Pons (tissue), 1 donor: ENCODE measurements at regions not wholly inside any gene's neighbourhood (a gene's known extent, or its start where the extent isn't known, plus 50 kb on each side); places are given as distances from the start of the nearest gene placed in this dataset.

Experiments
- DNase-seq: peaks from one replicate; pipeline ENCODE4 v3.0.0-alpha.2; 2016; ENCODE audit warnings: low spot score

DNA sequence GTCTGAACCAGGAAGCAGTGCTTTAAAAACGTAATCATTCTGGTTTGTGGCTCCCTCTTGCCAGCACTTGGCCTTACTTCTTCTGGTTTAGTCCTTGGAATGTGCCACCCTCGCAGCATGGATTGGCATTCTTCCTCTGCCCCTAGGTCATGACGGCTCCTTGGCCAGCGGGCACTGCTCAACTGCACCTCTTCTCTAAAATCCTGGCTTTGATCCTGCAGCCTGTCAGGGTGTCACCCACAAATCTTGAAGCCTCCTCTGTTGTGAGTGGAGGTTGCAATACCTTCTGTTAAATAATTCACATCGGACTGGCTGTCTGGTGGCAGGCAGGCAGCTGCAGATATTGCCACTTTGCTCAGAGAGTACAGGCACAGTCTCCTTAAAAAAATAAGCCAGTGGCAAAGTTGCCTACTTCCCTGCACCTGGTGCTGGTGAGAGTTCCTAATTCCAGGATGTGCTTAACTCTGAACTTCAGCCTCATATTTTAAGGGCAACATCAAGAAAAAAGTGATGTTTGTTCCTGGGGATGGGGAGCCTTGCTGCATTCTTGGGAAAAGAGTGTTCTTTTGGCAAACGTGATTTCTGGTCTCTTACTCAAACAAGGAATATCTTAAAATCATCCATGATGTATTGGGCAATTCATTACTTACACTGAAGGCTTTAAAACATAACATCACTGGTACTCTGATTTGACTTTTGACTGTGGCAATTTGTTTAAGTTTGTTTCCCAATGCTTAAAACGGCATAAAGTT is 179.8 kb downstream of the FOXA2 start:
- no peak for DNase-seq

DNA sequence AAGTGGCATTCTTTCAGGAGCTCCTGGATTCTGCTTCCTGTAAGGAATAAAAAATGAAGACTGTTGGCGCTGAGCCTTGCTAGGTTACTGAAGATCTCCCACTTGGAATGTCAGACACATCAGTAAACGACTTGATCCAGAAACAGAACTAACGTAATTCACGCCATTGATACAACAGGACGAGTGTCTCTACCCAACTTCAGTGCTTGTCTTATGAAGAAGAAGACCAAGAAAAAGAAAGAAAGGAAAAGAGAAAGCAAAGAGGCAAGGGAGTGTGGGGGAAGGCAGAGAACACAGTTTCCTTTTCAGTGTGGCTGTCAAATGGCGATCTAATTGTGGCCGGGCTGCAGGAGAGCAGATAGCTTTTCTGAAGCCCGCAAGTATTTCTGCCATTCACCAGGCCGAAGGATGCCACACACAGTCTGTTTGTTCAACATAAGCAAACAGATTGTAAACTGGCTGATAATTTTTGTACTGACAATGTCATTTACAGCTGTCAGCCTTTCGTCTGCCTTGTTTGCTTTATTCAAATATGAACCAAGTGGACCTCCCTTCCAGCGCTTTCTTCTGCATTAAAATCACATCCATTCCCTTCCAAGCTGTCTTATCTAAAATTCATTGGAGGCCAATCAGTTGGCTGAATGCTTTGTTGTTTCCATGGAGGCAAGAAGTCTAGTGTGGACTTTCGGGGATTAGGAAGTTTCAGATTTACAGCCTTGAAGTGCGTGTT is 180.6 kb downstream of the FOXA2 start:
- DNase-seq, result peak; percentile 9

DNA sequence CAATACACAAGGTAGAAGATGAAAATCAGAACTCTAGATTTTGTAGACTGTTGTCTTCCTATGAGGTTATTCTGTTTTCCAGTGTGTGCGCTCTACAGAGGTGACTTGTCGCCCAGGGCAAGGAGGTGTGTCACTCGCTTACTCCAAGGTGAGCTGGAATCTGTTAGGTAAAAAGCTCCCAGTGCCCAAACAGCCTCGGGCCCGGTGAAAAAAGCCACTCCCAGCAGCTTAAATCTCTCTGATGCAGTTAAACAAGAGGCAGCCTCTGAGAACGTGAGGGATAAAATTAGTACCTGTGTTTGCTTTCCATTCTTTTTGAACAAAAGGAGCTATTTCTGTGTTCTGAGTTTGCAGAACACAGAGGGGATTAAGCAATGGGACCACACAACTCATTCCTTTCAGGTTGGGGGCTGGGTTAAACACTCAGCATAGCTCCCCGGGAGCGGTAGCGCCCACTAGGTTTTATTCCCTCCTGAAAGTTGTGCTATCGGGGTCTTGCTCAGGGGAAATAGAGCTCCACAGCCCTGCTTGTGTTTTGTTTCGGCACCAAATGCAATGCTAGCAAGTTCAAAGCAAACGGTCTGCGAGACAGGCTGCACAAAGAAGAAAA is 181.2 kb downstream of the FOXA2 start:
- DNase-seq, result no peak

GRCh38 chr20:22402550-22402949 is 181.8 kb downstream of the FOXA2 start:
- DNase-seq, result no peak

DNA sequence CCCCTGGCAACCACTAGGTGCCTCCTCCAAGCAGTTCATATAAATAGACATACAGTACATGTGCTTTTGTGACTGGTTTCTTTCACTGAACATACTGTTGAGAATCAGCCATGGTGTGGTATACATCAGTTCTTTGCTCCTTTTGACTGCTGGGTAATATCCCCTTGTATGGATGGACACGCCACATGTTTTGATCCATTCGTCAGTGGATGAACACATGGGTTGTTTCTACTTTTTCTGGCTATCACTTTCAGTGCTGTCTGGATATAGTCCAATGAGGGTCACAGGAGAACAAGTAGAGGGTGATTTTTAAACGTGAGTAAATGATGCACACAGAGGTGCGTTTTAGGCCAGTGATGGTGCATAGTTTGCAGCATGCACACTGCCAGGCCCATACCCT is 183.9 kb downstream of the FOXA2 start:
- DNase-seq, result no peak

DNA sequence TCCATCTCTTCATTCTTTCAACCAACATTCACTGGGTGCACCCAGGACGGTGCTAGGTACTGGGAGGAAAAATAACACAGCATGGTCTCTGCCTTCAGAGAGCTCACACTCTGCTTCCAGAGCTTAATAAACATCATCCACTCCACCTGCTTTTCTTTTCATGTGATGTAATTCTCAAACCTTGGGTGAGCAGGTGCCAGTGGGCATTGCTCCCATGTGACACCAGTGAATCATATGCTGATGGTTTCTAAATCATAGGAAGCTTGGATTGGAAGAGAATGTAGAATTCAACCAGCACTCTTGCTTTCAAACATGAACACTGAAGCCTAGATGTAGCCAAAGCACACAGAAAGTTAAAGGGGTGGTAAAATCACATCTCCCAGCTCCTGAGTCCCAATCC is 189.8 kb downstream of the FOXA2 start:
- no peak for DNase-seq

DNA sequence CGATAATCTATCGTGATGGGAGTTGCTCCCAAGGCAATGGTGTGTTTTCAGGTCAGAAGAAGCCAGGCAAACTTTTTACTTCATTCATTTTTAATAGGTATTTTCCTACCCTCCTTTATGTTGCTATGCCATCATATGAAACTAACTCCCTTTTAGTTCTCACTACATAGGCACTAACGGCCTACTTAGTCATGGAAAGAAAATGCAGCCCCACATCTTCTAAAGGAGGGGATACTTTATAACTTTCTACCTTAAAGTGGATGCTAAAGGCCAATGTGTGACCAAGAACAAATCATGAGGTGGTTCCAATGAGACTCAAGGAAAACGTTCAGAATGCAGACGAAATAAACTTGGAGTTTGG is 193.8 kb downstream of the FOXA2 start:
- DNase-seq, result no peak

DNA sequence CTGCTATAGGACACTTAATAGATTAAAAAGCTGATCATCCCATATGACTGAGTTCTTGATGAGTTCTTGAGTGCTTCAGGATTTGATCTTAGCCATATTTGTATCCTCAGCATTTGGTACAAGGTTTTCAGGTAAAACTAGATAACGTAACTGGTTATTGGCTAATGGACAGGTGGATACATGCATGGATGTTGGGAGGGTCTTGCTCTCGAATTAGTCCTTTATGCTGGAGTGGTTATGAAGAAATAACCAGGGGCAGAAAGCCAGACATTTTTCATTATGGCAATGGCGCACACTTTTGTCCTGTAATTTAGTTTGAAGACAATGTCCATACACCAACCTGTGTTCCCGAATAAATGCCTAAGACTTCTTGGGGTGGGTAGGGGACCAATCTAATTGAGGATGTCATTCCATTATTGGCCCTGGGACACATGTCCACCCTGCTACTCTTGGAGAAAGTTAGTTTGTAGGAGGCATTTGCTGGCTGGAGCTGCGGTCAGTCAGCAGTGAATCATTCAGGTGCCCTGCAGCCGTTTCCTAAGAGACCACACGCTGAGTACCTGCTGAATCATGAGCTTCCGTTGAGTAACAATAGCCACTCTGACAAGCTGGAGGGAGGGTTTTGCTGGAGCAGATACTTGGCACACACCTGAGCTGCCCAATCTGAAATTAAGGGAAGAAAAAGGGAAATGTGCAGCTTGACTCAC is 194.4 kb downstream of the FOXA2 start:
- DNase-seq, result no peak

DNA sequence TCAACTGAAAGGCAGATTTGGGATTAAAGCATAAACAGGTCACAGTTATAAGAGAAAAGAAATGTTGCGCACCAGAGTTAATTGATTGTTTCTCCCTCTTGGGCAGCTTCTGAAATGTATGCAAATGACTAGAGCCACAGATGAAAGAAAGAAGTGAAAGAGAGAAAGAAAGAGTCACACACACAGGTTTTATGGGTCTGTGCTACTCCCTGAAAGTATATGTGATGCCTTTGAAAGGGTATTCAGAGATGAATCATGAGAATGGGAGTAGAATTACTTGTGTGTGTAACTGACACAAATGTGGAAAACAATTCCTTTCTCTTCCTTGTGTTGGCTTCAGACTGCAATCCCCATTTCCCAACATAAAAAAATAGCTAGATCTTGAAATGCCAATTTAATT is 196.9 kb downstream of the FOXA2 start:
- DNase-seq, result no peak

GRCh38 chr20:22386306-22386623 is 198.1 kb downstream of the FOXA2 start:
- no peak for DNase-seq

- DNase-seq, result peak; percentile 21
Observed at GRCh38 chr20:22385602-22386305, 198.6 kb downstream of the FOXA2 start.

DNA sequence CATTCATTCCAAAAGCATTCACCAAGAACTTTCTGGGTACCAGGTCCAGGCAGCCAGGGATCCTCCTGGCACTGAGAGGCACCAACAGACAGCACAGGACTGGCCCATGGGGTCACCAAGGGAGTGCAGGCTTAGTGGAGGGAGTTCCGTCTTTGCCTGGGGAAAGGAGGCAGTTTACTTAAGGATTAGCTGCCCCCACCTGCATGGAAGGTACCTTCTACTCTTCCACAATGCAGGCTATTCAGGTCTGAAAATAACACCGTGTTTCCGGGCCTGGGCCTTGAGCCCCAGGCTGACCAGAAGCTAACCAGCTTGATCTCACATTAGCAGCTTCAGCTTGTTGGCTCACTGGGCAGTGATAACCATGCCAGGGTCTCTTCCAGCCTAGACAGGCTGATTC is 199.4 kb downstream of the FOXA2 start:
- DNase-seq, result no peak

DNA sequence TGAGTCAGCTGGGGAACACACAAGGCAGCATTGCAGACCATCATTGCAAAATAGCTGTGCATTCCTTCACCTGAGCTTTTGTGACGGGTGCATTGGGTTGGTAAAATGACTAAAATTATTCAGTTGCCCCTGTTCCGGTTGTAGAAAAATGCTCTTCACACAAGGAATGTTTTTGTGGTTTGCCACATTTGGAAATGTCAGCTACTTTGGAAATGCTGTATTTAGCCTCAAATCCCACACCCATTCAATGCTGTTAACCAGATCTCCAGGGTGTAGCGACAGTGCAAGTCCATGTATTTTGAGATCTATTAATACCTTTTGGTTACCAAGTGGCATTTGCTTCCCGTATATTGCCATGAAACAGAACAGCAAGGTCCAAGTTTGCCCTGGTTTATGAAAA is 201.2 kb downstream of the FOXA2 start:
- DNase-seq, result no peak

DNA sequence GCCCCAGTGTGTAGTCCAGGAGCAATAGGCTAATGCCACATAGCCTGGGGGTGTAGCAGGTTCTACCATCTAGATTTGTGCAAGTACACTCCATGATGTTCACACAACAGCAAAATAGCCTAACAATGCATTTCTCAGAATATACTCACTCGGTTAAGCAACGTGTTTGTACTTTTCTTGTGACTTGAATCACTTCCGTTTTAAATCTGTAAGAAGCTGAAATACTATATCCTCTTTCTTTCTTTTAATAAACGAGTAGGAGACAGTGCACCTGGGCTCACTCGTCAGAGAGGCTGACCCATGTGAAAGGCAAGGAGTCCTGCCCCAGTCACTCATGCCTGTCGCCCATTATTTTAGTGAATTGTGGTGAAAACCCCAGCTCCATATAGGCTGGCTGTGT is 201.6 kb downstream of the FOXA2 start:
- no peak for DNase-seq

- no peak for DNase-seq
Observed at GRCh38 chr20:22381812-22382416, 202.5 kb downstream of the FOXA2 start.

DNA sequence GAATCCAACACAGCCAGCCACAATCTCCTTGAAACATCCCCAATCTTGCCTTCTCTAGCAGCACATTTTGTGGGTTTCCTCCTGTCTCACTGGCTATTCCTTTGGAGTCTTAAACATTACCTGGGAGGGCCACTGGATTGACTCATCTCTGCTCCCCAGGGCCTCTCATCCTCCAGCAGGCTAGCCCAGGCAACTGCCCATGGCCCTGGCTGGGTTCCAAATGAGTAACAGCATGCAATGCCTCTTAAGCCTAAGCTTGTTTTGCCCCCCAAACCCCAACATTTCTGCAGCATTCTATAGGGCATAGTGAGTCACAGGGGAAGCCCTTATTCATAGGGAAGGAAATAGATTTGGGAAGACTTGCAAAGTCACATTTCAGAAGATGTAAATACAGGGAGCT is 204.9 kb downstream of the FOXA2 start:
- DNase-seq, result no peak

- no peak for DNase-seq
Observed at GRCh38 chr20:22374678-22375590, 209.4 kb downstream of the FOXA2 start.

DNA sequence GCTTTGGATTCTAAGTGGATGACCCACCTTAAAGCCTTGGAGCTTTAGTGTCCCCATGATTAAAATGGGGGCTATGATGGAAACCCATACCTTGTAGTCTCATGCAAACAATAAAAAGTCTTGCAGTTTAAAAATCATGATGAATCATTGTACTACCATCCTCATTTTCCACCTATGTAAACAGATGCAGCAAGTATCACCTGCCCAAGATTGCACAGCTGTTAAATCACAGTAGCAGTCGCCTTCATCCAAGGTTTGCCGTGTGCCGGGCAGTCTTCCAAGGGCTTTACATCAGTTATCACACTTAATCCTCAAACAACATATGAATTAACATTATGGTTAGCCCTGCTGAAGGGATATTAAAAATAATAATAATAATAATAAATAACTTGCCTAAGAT is 210.3 kb downstream of the FOXA2 start:
- DNase-seq, result no peak

- DNase-seq, result no peak
Observed at GRCh38 chr20:22373164-22373895, 211.0 kb downstream of the FOXA2 start.

DNA sequence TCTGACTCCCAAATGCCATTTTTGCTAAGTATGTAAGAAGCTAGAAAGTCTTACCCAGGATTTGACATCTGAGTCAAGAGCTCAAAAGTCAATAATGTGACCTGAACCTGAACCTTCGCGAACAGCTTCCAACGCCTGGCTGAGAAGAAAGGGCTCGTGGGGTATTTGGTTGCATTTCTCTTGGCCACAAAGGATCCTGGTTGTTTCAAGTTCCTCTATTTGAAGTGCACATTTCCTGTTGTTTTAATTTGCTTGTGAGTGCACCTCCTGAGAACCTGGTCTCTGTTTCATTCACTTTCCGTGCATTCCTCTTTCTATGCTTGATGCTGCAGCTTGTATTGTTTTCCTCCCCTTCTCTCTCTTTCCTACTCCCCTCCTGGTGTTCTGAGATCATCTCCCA is 212.5 kb downstream of the FOXA2 start:
- DNase-seq, result peak; percentile 48
